Hypothalamus (tissue), 51 donors: ENCODE measurements at regions not wholly inside any gene's neighbourhood (a gene's known extent, or its start where the extent isn't known, plus 50 kb on each side); places are given as distances from the start of the nearest gene placed in this dataset.

Source experiments
- DNase-seq, 51 donors: peaks; one replicate each; lab custom pipeline; 2025; lab: John Stamatoyannopoulos, UW

DNA sequence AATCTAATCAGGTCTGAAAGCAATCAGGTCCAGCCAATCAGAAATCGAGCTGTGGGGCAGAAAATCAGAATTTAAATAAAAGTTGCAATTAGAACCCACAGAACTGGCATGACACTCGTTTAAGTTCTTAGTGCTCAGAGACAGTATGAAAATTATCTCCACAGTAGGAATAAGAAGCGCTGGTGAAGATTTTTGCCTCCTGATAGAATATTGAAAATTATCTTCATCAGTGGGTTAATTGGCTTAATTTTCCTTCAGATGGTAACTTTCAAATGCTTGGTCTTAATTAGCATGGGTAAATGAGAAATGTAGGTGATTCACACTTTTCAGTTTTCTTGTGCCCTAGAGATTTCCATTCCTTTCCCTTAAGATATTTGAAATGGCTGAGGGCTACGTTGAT is 109.1 kb upstream of the MDFIC2 start:
- DNase-seq = no peak

- no peak for DNase-seq
These were observed 96.6 kb upstream of the MDFIC2 start for GRCh38 chr3:70409018-70409417.

DNA sequence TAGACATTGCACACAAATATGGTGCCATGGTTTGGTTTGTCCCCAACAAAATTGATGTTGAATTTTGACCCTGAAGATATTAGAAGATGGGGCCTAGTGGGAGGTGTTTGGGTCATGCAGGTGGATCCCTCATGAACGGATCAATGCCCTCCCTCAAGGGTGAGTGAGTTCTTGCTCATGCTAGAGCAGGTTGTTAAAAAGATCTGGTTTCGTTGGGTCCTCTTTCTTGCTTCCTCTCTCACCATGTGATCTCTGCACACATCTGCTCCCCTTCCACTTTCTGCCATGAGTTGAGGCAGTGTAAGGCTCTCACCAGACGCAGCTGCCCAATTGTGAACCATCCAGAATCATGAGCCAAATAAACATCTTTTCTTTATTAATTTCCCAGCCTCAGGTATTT is 87.8 kb upstream of the MDFIC2 start:
- DNase-seq = no peak

GRCh38 chr3:70393881-70394612 is 81.6 kb upstream of the MDFIC2 start:
- DNase-seq = no peak

DNA sequence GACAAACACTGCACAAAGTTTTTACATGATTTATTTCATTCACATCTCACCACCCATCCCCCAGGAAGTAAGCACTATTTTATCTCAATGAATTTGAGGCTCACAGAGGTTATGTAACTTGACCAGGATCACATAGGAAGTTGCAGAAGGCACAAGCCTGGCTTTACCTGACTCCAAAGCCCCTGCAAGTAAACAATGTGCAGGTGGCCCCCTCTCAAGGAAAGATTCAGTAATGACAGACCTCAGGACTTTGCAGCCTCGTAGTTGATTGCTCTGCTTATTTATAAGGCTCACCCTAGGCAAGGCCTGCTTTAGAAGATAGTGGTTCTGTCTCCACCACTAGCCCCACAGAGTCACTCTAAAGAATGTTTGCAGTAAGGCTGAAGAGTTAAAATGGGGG is 79.8 kb upstream of the MDFIC2 start:
- no peak for DNase-seq

GRCh38 chr3:70387889-70388288 is 75.5 kb upstream of the MDFIC2 start:
- DNase-seq = no peak

DNA sequence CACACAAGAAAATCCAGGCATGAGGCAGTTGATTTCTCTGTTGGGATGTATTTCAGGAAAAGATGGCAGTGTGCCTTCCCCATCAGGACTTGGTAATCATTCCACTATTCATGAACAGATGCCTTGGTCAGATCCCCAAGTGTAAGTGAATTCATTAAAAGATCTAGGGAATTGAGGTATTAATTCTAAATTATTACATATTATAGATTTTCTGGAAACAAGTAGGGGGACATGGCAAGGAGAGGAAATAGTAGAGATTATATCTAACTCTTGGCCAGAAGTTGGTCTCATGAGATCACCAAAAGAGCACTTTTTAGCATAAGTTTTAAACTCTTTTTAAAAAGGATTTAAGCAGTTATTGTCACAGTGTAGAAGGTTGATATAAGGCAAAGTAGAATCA is 74.4 kb upstream of the MDFIC2 start:
- DNase-seq = no peak

DNA sequence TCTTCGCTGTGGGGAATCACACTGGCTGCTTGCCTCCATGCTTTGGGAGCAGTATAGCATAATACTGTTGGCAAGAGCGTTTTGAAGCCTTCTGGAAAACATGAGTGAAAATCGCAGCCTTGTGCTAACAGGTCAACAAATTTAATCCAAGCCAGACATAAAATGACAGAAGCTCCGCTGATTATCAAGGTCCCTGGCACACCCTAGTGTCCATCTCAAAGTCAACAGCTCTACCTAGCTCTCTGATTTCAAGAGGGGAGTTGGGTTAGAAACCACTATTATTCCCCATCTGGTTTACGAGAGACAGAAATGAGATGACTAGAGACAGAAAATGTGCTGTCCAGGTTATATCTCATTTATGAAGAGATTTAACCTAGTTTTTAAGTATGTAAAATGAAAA is 73.6 kb upstream of the MDFIC2 start:
- no peak for DNase-seq

- no peak for DNase-seq
These were observed 71.0 kb upstream of the MDFIC2 start for GRCh38 chr3:70383360-70383831.

GRCh38 chr3:70374179-70374578 is 61.7 kb upstream of the MDFIC2 start:
- DNase-seq = no peak
